Astrocyte (in vitro differentiated cells and primary cell): ENCODE measurements at regions not wholly inside any gene's neighbourhood (a gene's known extent, or its start where the extent isn't known, plus 50 kb on each side); places are given as distances from the start of the nearest gene placed in this dataset.

Experiments used
- CTCF ChIP-seq: IDR thresholded peaks from 2 replicates; pipeline ENCODE4 v1.5.1; 2011; ENCODE audit warnings: low read depth, mild to moderate bottlenecking, inconsistent platforms, low read length, moderate library complexity; ENCODE audit not compliant: insufficient read depth
- EZH2 ChIP-seq: IDR thresholded peaks from 2 replicates; pipeline ENCODE4 v1.6.1; 2012; ENCODE audit warnings: mild to moderate bottlenecking, low read length, inconsistent platforms; ENCODE audit not compliant: insufficient read depth

GRCh38 chr6:23414051-23414445 lies 712.0 kb upstream of the NRSN1 start:
- TF ChIP-seq CTCF (peak; percentile 23), EZH2 (no peak)
